ENCODE measurements at regions not wholly inside any gene's neighbourhood (a gene's known extent, or its start where the extent isn't known, plus 50 kb on each side); places are given as distances from the start of the nearest gene placed in this dataset.
A peak's percentile ranks its signal among the peaks of the same experiment; 100 is the strongest.

GRCh38 chr2:12819103-12819475 lies 102.4 kb downstream of the TRIB2 start:
- no peaks in the 10 kb centered on the region for H3K9me3 ChIP-seq
- intact Hi-C loops (cut with DNase I) = loop anchor here in 6 of 10 donors (2.0 to 10.0 kb wide), 6 partner anchors 94 to 186 kb away; partner anchors contain the start of gene TRIB2 (in 1 of the 6)
- no peaks in the 10 kb centered on the region for H3K36me3 ChIP-seq
- ATAC-seq (peak; percentile 97 to 98 (median 98)), DNase-seq (peak in 4 of 5 donors; percentile 87 to 90 (median 88))
- H3K27me3 ChIP-seq = no peaks in the 10 kb centered on the region
- H3K4me1 ChIP-seq = peaks cover 7 to 61% (median 45%) of the 10 kb centered on the region in 12 donors
- peak overlapping the region in 1 of 12 donors; percentile 3 for H3K4me3 ChIP-seq
- WGBS, 4 donors = 0 to 12% (median 1%) methylated on average over 3 of the region's 3 CpGs
- no peak for TF ChIP-seq CTCF (IDR thresholded peaks at IDR 0.05)
- TF ChIP-seq POLR2A (IDR thresholded peaks at IDR 0.05) = peak in 1 of 2 donors; percentile 45
- peak overlapping the region; percentile 70 to 95 (median 89) for H3K27ac ChIP-seq

GRCh38 chr2:12819721-12820120 lies 103.0 kb downstream of the TRIB2 start:
- Histone ChIP-seq H3K27ac (peak overlapping the region; percentile 70 to 95 (median 89)), H3K4me3 (peak overlapping the region in 1 of 12 donors; percentile 3), H3K9me3 (no peaks in the 10 kb centered on the region), H3K36me3 (no peaks in the 10 kb centered on the region), H3K4me1 (peaks cover 10 to 67% (median 51%) of the 10 kb centered on the region in 12 donors), H3K27me3 (no peaks in the 10 kb centered on the region)
- intact Hi-C loops (cut with DNase I) = loop anchor here (2.0 to 10.0 kb wide), 11 partner anchors 82 to 185 kb away; partner anchors contain the start of gene TRIB2 (in 3 of the 10)
- TF ChIP-seq POLR2A (IDR thresholded peaks at IDR 0.05) (no peak), CTCF (IDR thresholded peaks at IDR 0.05) (no peak)
- DNase-seq = no peak
- no peak for ATAC-seq
- WGBS, 4 donors = 30 to 46% (median 34%) methylated on average over 3 of the region's 3 CpGs

- H3K36me3 ChIP-seq = no peaks in the 10 kb centered on the region
- no peak overlapping the region for H3K4me3 ChIP-seq
- H3K27ac ChIP-seq = peak overlapping the region in 1 of 12 donors; percentile 4
- no peaks in the 10 kb centered on the region for H3K27me3 ChIP-seq
- DNase-seq = no peak
- intact Hi-C loops (cut with DNase I) = loop anchor here in 9 of 10 donors (5.0 to 10.0 kb wide), 7 partner anchors 84 to 183 kb away; partner anchors contain the start of gene TRIB2 (in 2 of the 9)
- H3K4me1 ChIP-seq = peaks cover 11 to 68% (median 54%) of the 10 kb centered on the region in 12 donors
- no peak for ATAC-seq
- no peak for TF ChIP-seq POLR2A (IDR thresholded peaks at IDR 0.05)
- no peak for TF ChIP-seq CTCF (IDR thresholded peaks at IDR 0.05)
- H3K9me3 ChIP-seq = no peaks in the 10 kb centered on the region
- 96 to 100% (median 99%) methylated on average over 1 of the region's 1 CpG for WGBS, 4 donors
These were observed 104.9 kb downstream of the TRIB2 start for GRCh38 chr2:12821656-12822055.

- Histone ChIP-seq H3K4me3 (peak overlapping the region in 1 of 12 donors; percentile 10), H3K36me3 (no peaks in the 10 kb centered on the region), H3K27ac (peak overlapping the region; percentile 79 to 95 (median 86)), H3K9me3 (no peaks in the 10 kb centered on the region), H3K4me1 (peaks cover 9 to 49% (median 36%) of the 10 kb centered on the region in 12 donors), H3K27me3 (no peaks in the 10 kb centered on the region)
- WGBS, 4 donors = 16 to 52% (median 30%) methylated on average over 2 to 3 of the region's 3 CpGs
- DNase-seq (peak in 4 of 5 donors; percentile 58 to 79 (median 70)), ATAC-seq (peak; percentile 48 to 81 (median 67))
- TF ChIP-seq CTCF (IDR thresholded peaks at IDR 0.05) = no peak
- TF ChIP-seq POLR2A (IDR thresholded peaks at IDR 0.05) = no peak
- intact Hi-C loops (cut with DNase I) = loop anchor here in 9 of 10 donors (2.0 to 10.0 kb wide), 8 partner anchors 26 to 180 kb away; partner anchors contain the start of gene TRIB2 (in 2 of the 9)
These were observed 107.6 kb downstream of the TRIB2 start for GRCh38 chr2:12824351-12824777.

Measured in heart left ventricle (tissue), 16 donors.